Gastroesophageal sphincter (tissue), 4 donors: ENCODE measurements at regions not wholly inside any gene's neighbourhood (a gene's known extent, or its start where the extent isn't known, plus 50 kb on each side); places are given as distances from the start of the nearest gene placed in this dataset.

Source experiments
- ATAC-seq: fragments of 150-250 bp; one replicate; pipeline ENCODE4 v1.9.1; 2016; ENCODE audit warnings: mild to moderate bottlenecking, moderate library complexity
- H3K27ac ChIP-seq, 4 donors: fragments of 200-600 bp; sonication (generic) in 3 of 4; 1 replicate in 3 of 4; 2 replicates in 1 of 4; pipeline ENCODE4 v1.5.1; 2016 to 2019
- H3K27me3 ChIP-seq: fragments of 200-600 bp; sonication (generic); one replicate; pipeline ENCODE4 v1.5.1; 2019
- H3K36me3 ChIP-seq, 2 donors: fragments of 200-600 bp; sonication (generic); one replicate each; pipeline ENCODE4 v1.5.1; 2019; ENCODE audit warnings: control low read depth in 1 of 2
- H3K4me1 ChIP-seq, 3 donors: fragments of 200-600 bp; sonication (generic); 1 replicate in 2 of 3; 2 replicates in 1 of 3; pipeline ENCODE4 v1.5.1; 2016 to 2019; ENCODE audit warnings: control low read depth in 2 of 3
- H3K4me3 ChIP-seq, 2 donors: fragments of 200-600 bp; sonication (generic); one replicate each; pipeline ENCODE4 v1.5.1; 2019; ENCODE audit warnings: mild to moderate bottlenecking in 1 of 2, moderate library complexity in 1 of 2
- H3K9me3 ChIP-seq, 3 donors: fragments of 200-600 bp; sonication (generic); one replicate each; pipeline ENCODE4 v1.5.1; 2017 to 2019; ENCODE audit warnings: control low read depth in 2 of 3
- CTCF ChIP-seq, 4 experiments: fragments of 200-600 bp in 2 of 4; fragments of 450-650 bp in 2 of 4; sonication (generic) in 1 of 4; IDR thresholded peaks; one replicate each; pipeline ENCODE4 v1.5.1; 2017 to 2019; ENCODE audit warnings: antibody characterized with exemption in 4 of 4, mild to moderate bottlenecking in 2 of 4, moderate library complexity in 2 of 4
- EP300 ChIP-seq: sonication (generic); formaldehyde crosslinking; IDR thresholded peaks from one replicate; pipeline ENCODE4 v1.6.1; 2017; ENCODE audit warnings: antibody characterized with exemption, mild to moderate bottlenecking
- POLR2A ChIP-seq, 2 donors: fragments of 450-650 bp; IDR thresholded peaks; one replicate each; pipeline ENCODE4 v1.6.1; 2017; ENCODE audit warnings: antibody characterized with exemption in 2 of 2, mild to moderate bottlenecking in 2 of 2, moderate library complexity in 1 of 2
- POLR2AphosphoS5 ChIP-seq: sonication (generic); formaldehyde crosslinking; IDR thresholded peaks from one replicate; pipeline ENCODE4 v1.6.1; 2017; ENCODE audit warnings: antibody characterized with exemption
- WGBS, 2 donors: methylation state at CpG; one replicate each; pipeline ENCODE4 v1.1.5; 2018; ENCODE audit warnings: low coverage in 1 of 2; 5-methylcytosine and 5-hydroxymethylcytosine counted together

DNA sequence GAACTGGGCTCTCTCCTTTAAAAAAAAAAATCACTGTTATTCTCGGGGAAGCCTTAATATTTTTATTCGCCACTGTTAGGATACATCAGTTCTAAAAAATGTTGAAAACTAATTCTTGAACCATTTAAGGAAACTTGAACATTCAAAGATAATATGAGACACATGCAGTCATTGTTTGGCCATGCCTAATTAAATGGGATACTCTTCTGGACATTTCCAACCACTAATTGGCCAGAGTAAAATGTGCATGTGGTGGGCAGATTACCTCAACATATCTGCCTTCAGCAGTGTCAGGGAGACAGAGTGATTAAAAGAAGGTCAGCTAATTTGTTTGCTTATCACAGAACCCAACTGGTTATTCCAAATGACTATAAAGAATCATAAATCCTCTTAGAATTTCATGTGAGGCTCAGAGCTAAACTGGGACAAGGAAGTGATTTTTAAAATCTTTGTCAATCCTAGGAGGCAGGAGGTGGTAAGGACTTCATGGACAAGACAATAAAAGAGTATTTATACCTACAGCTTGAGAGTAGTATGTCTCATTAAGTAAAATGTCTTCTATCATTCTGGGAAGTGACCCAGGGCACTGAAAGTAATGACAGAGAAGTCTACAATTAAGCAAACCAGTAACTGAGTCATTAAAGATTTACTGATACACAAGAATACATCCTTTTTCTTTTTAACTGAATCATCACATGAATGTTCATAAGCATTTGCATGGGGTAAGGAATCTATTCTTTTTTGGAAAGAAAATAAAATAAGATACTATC lies 242.9 kb upstream of the TRPM3 start:
- TF ChIP-seq POLR2A (IDR thresholded peaks at IDR 0.05), result no peak
- Histone ChIP-seq H3K27ac (no peak overlapping the region), H3K36me3 (no peaks in the 10 kb centered on the region), H3K4me1 (no peaks in the 10 kb centered on the region), H3K4me3 (no peak overlapping the region), H3K9me3 (no peaks in the 10 kb centered on the region), H3K27me3 (no peaks in the 10 kb centered on the region)
- 60 to 81% methylated on average over 2 of the region's 2 CpGs for WGBS, 2 donors
- no peak for ATAC-seq

- Histone ChIP-seq H3K27ac (no peak overlapping the region), H3K27me3 (no peaks in the 10 kb centered on the region), H3K4me1 (no peaks in the 10 kb centered on the region), H3K4me3 (no peak overlapping the region), H3K36me3 (no peaks in the 10 kb centered on the region), H3K9me3 (no peaks in the 10 kb centered on the region)
- 60 to 92% methylated on average over 3 to 4 of the region's 4 CpGs for whole genome bisulfite sequencing, 2 donors
- no peak for ATAC-seq
- TF ChIP-seq POLR2A (IDR thresholded peaks at IDR 0.05) (no peak), EP300 (no peak), CTCF (IDR thresholded peaks at IDR 0.05) (no peak), POLR2AphosphoS5 (no peak)
These were observed 242.0 kb upstream of the TRPM3 start for GRCh38 chr9:71363286-71363961.

- Histone ChIP-seq H3K27me3 (no peaks in the 10 kb centered on the region), H3K27ac (no peak overlapping the region), H3K4me1 (no peaks in the 10 kb centered on the region), H3K4me3 (no peak overlapping the region), H3K9me3 (no peaks in the 10 kb centered on the region), H3K36me3 (no peaks in the 10 kb centered on the region)
- TF ChIP-seq CTCF (IDR thresholded peaks at IDR 0.05), result no peak
- no peak for TF ChIP-seq POLR2A (IDR thresholded peaks at IDR 0.05)
- no peak for TF ChIP-seq EP300
- TF ChIP-seq POLR2AphosphoS5, result no peak
- 64 to 66% methylated on average over 2 of the region's 2 CpGs for WGBS, 2 donors
- ATAC-seq, result no peak
These were observed 239.9 kb upstream of the TRPM3 start for GRCh38 chr9:71361357-71361756.

DNA sequence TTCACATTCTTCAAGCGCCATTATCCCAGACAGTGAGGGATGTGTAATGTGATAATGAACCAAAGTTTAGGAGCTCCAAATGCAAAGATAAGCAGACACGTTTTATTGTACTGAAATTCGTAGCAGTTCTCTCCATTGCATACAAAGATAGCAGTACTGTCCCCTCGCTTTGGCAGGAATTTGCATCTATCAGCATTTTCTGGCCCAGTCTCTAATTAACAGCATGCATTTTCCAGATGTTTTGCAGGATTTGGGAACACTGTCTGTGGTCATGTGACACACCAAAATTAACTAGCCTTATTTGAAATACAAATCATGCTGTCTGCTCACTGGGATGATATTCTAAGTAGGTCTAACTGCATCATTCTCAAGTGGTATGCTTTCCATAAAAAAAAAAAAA lies 235.9 kb upstream of the TRPM3 start:
- Histone ChIP-seq H3K27ac (no peak overlapping the region), H3K36me3 (no peaks in the 10 kb centered on the region), H3K4me3 (no peak overlapping the region), H3K9me3 (no peaks in the 10 kb centered on the region), H3K4me1 (no peaks in the 10 kb centered on the region), H3K27me3 (no peaks in the 10 kb centered on the region)
- ATAC-seq, result no peak
- no peak for TF ChIP-seq POLR2A (IDR thresholded peaks at IDR 0.05)
- TF ChIP-seq POLR2AphosphoS5, result no peak
- TF ChIP-seq EP300, result no peak
- no peak for TF ChIP-seq CTCF (IDR thresholded peaks at IDR 0.05)
- WGBS, 2 donors, result 25 to 65% methylated on average over 4 of the region's 4 CpGs

DNA sequence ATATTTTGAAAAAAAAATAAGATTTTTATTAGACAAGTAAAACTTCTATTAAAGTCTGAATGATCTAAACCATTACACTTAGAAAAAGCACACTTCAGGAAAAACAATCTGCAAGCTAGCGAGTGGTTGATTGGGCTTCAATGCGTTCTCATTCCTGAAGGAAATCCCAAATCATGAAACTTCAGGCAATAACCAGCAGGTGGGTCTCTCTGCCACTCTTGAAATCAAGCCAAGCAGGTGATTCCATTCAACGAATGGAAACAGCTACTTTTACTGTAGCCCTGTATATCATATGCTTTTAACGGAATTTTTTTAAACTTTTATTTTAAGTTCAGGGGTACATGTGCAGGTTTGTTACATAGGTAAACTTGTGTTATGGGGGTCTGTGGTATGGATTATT lies 234.5 kb upstream of the TRPM3 start:
- Histone ChIP-seq H3K27ac (no peak overlapping the region), H3K4me1 (no peaks in the 10 kb centered on the region), H3K4me3 (no peak overlapping the region), H3K9me3 (no peaks in the 10 kb centered on the region), H3K27me3 (no peaks in the 10 kb centered on the region), H3K36me3 (no peaks in the 10 kb centered on the region)
- no peak for TF ChIP-seq EP300
- no peak for TF ChIP-seq POLR2A (IDR thresholded peaks at IDR 0.05)
- TF ChIP-seq POLR2AphosphoS5, result no peak
- no peak for TF ChIP-seq CTCF (IDR thresholded peaks at IDR 0.05)
- ATAC-seq, result no peak
- WGBS, 2 donors, result 71 to 84% methylated on average over 4 of the region's 4 CpGs
